COLO668 (cell line): ENCODE measurements at regions not wholly inside any gene's neighbourhood (a gene's known extent, or its start where the extent isn't known, plus 50 kb on each side); places are given as distances from the start of the nearest gene placed in this dataset.

Experiments used
- DNase-seq: peaks from one replicate; lab custom pipeline; 2025; ENCODE audit not compliant: unreplicated experiment; lab: John Stamatoyannopoulos, UW

GRCh38 chr5:175056831-175057230 lies 332.4 kb downstream of the MSX2 start:
- DNase-seq: no peak

GRCh38 chr5:175054243-175054642 lies 329.9 kb downstream of the MSX2 start:
- DNase-seq: no peak

GRCh38 chr5:175052351-175052750 lies 328.0 kb downstream of the MSX2 start:
- no peak for DNase-seq

- DNase-seq: no peak
Measured at GRCh38 chr5:175047048-175047447, 322.7 kb downstream of the MSX2 start.

GRCh38 chr5:175045820-175046219 lies 321.4 kb downstream of the MSX2 start:
- DNase-seq: no peak

- DNase-seq: no peak
Measured at GRCh38 chr5:175037820-175038219, 313.4 kb downstream of the MSX2 start.

GRCh38 chr5:175035882-175036533 lies 311.6 kb downstream of the MSX2 start:
- DNase-seq: no peak

- DNase-seq: no peak
Measured at GRCh38 chr5:175034924-175035323, 310.5 kb downstream of the MSX2 start.

- DNase-seq: no peak
Measured at GRCh38 chr5:175032741-175033151, 308.4 kb downstream of the MSX2 start.

- DNase-seq: no peak
Measured at GRCh38 chr5:175032013-175032412, 307.6 kb downstream of the MSX2 start.

- DNase-seq: no peak
Measured at GRCh38 chr5:175027390-175027789, 303.0 kb downstream of the MSX2 start.

GRCh38 chr5:175025077-175025476 lies 300.7 kb downstream of the MSX2 start:
- no peak for DNase-seq

- DNase-seq: no peak
Measured at GRCh38 chr5:175021841-175022625, 297.7 kb downstream of the MSX2 start.

GRCh38 chr5:175021321-175021720 lies 296.9 kb downstream of the MSX2 start:
- DNase-seq: no peak

GRCh38 chr5:175015028-175015685 lies 290.8 kb downstream of the MSX2 start:
- DNase-seq: no peak

GRCh38 chr5:175013251-175013650 lies 288.9 kb downstream of the MSX2 start:
- DNase-seq: no peak

- DNase-seq: no peak
Measured at GRCh38 chr5:175012267-175012666, 287.9 kb downstream of the MSX2 start.

- DNase-seq: no peak
Measured at GRCh38 chr5:175003531-175003930, 279.1 kb downstream of the MSX2 start.

GRCh38 chr5:175001876-175002645 lies 277.7 kb downstream of the MSX2 start:
- no peak for DNase-seq

- no peak for DNase-seq
Measured at GRCh38 chr5:175001311-175001710, 276.9 kb downstream of the MSX2 start.

GRCh38 chr5:174999581-174999980 lies 275.2 kb downstream of the MSX2 start:
- DNase-seq: no peak
